Peyer's patch (tissue), 4 donors: ENCODE measurements at regions not wholly inside any gene's neighbourhood (a gene's known extent, or its start where the extent isn't known, plus 50 kb on each side); places are given as distances from the start of the nearest gene placed in this dataset.
A peak's percentile ranks its signal among the peaks of the same experiment; 100 is the strongest.

Source experiments
- DNase-seq, 3 donors: peaks; one replicate each; pipeline ENCODE4 v3.0.0-alpha.2; 2017 to 2019
- H3K27ac ChIP-seq, 4 donors: fragments of 200-600 bp; sonication (generic); one replicate each; pipeline ENCODE4 v1.5.1; 2016 to 2019
- H3K27me3 ChIP-seq, 2 donors: fragments of 200-600 bp; sonication (generic); one replicate each; pipeline ENCODE4 v1.5.1; 2019
- H3K36me3 ChIP-seq, 3 donors: fragments of 200-600 bp; sonication (generic); one replicate each; pipeline ENCODE4 v1.5.1; 2016 to 2019
- H3K4me1 ChIP-seq, 4 donors: fragments of 200-600 bp; sonication (generic); one replicate each; pipeline ENCODE4 v1.5.1; 2016 to 2019
- H3K4me3 ChIP-seq, 4 donors: fragments of 200-600 bp; sonication (generic); 1 replicate in 3 of 4; 2 replicates in 1 of 4; pipeline ENCODE4 v1.5.1; 2016 to 2019; ENCODE audit warnings: mild to moderate bottlenecking in 1 of 4
- H3K9me3 ChIP-seq, 4 donors: fragments of 200-600 bp; sonication (generic); one replicate each; pipeline ENCODE4 v1.5.1; 2016 to 2019; ENCODE audit warnings: mild to moderate bottlenecking in 1 of 4
- POLR2A ChIP-seq, 2 donors: fragments of 450-650 bp; IDR thresholded peaks; one replicate each; pipeline ENCODE4 v1.5.1; 2017; ENCODE audit warnings: antibody characterized with exemption in 2 of 2, mild to moderate bottlenecking in 2 of 2, moderate library complexity in 2 of 2
- TF ChIP-seq, protein P1 (sequence below), 6 experiments: fragments of 450-650 bp in 4 of 6; fragments of 200-600 bp in 2 of 6; sonication (generic) in 1 of 6; IDR thresholded peaks; one replicate each; pipeline ENCODE4 v1.5.1; 2017 to 2019; ENCODE audit warnings: antibody characterized with exemption in 6 of 6, mild to moderate bottlenecking in 3 of 6, moderate library complexity in 1 of 6

DNA sequence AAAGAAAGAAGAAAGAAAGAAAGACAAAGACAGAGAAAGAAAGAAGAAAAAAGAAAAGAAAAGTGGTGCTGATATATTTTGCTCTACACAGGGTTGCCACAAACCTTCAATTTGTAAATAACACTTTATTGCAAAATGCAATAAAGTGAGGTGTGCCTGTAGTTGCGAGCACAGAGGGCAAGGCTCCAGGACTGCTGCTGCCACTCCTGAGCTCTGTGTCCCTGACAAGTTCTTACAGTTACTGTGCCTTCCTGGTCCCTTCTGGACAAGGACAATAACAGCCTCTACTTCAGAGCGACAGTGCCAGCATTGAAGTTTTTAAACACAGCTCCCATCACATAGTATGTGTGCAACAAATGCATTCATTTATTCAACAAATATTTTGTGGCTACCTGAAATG lies 148.1 kb downstream of the AXIN2 start:
- H3K27ac ChIP-seq: peak overlapping the region in 3 of 4 donors; percentile 32 to 67 (median 36)
- peak in 2 of 3 donors; percentile 67 for DNase-seq
- peaks cover 0 to 5% (median 0%) of the 10 kb centered on the region in 4 donors for H3K9me3 ChIP-seq
- H3K4me1 ChIP-seq: peaks cover 0 to 5% (median 0%) of the 10 kb centered on the region in 4 donors
- no peak overlapping the region for H3K4me3 ChIP-seq
- H3K27me3 ChIP-seq: no peaks in the 10 kb centered on the region
- peak in 1 of 2 donors; percentile 12 for TF ChIP-seq POLR2A (IDR thresholded peaks at IDR 0.05)
- TF ChIP-seq, protein P1, sequence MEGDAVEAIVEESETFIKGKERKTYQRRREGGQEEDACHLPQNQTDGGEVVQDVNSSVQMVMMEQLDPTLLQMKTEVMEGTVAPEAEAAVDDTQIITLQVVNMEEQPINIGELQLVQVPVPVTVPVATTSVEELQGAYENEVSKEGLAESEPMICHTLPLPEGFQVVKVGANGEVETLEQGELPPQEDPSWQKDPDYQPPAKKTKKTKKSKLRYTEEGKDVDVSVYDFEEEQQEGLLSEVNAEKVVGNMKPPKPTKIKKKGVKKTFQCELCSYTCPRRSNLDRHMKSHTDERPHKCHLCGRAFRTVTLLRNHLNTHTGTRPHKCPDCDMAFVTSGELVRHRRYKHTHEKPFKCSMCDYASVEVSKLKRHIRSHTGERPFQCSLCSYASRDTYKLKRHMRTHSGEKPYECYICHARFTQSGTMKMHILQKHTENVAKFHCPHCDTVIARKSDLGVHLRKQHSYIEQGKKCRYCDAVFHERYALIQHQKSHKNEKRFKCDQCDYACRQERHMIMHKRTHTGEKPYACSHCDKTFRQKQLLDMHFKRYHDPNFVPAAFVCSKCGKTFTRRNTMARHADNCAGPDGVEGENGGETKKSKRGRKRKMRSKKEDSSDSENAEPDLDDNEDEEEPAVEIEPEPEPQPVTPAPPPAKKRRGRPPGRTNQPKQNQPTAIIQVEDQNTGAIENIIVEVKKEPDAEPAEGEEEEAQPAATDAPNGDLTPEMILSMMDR (IDR thresholded peaks at IDR 0.05): no peak
- no peaks in the 10 kb centered on the region for H3K36me3 ChIP-seq

- Histone ChIP-seq H3K27me3 (no peaks in the 10 kb centered on the region), H3K4me1 (peaks cover 0 to 4% (median 0%) of the 10 kb centered on the region in 4 donors), H3K36me3 (no peaks in the 10 kb centered on the region), H3K27ac (no peak overlapping the region), H3K4me3 (no peak overlapping the region), H3K9me3 (peaks cover 0 to 5% (median 0%) of the 10 kb centered on the region in 4 donors)
- TF ChIP-seq, protein P1 (IDR thresholded peaks at IDR 0.05): no peak
- TF ChIP-seq POLR2A (IDR thresholded peaks at IDR 0.05): no peak
- DNase-seq: no peak
Measured at GRCh38 chr17:65409381-65409780, 152.1 kb downstream of the AXIN2 start.

- Histone ChIP-seq H3K27me3 (no peaks in the 10 kb centered on the region), H3K4me3 (no peak overlapping the region), H3K9me3 (peaks cover 0 to 5% (median 0%) of the 10 kb centered on the region in 4 donors), H3K36me3 (no peaks in the 10 kb centered on the region), H3K4me1 (no peaks in the 10 kb centered on the region), H3K27ac (no peak overlapping the region)
- TF ChIP-seq, protein P1 (IDR thresholded peaks at IDR 0.05): no peak
- TF ChIP-seq POLR2A (IDR thresholded peaks at IDR 0.05): no peak
- no peak for DNase-seq
Measured at GRCh38 chr17:65408050-65408449, 153.4 kb downstream of the AXIN2 start.

DNA sequence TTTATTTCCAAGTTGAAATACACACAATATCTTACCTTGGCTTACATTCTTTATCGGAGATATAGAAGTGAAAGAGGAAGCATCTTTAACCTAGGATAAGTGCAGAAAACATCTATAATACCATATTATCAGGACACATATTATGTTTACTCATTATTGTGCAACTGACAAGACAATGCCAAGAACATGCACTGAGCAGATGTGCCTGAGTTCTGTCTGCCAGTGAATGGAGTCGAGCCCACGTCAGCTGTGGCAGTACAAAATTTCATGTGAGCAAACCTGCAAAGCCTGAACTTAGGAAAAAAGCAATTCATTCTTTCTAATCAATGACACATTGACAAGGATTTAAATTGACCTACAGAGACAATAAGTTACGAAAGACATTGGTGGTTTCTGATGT lies 154.4 kb downstream of the AXIN2 start:
- peaks cover 0 to 5% (median 0%) of the 10 kb centered on the region in 4 donors for H3K9me3 ChIP-seq
- H3K27me3 ChIP-seq: no peaks in the 10 kb centered on the region
- TF ChIP-seq POLR2A (IDR thresholded peaks at IDR 0.05): no peak
- TF ChIP-seq, protein P1 (IDR thresholded peaks at IDR 0.05): no peak
- no peak for DNase-seq
- H3K4me1 ChIP-seq: no peaks in the 10 kb centered on the region
- H3K36me3 ChIP-seq: no peaks in the 10 kb centered on the region
- H3K4me3 ChIP-seq: no peak overlapping the region
- H3K27ac ChIP-seq: no peak overlapping the region

GRCh38 chr17:65406552-65406951 lies 154.9 kb downstream of the AXIN2 start:
- Histone ChIP-seq H3K27me3 (no peaks in the 10 kb centered on the region), H3K4me3 (no peak overlapping the region), H3K9me3 (peaks cover 0 to under 1% (median 0%) of the 10 kb centered on the region in 4 donors), H3K27ac (no peak overlapping the region), H3K36me3 (no peaks in the 10 kb centered on the region), H3K4me1 (no peaks in the 10 kb centered on the region)
- no peak for DNase-seq
- TF ChIP-seq POLR2A (IDR thresholded peaks at IDR 0.05): no peak
- TF ChIP-seq, protein P1 (IDR thresholded peaks at IDR 0.05): no peak

GRCh38 chr17:65405563-65405962 lies 155.9 kb downstream of the AXIN2 start:
- H3K4me1 ChIP-seq: no peaks in the 10 kb centered on the region
- no peak for DNase-seq
- TF ChIP-seq, protein P1 (IDR thresholded peaks at IDR 0.05): no peak
- TF ChIP-seq POLR2A (IDR thresholded peaks at IDR 0.05): no peak
- H3K27ac ChIP-seq: no peak overlapping the region
- H3K27me3 ChIP-seq: no peaks in the 10 kb centered on the region
- H3K4me3 ChIP-seq: no peak overlapping the region
- H3K36me3 ChIP-seq: no peaks in the 10 kb centered on the region
- no peaks in the 10 kb centered on the region for H3K9me3 ChIP-seq
